GM18951 (cell line): ENCODE measurements at regions not wholly inside any gene's neighbourhood (a gene's known extent, or its start where the extent isn't known, plus 50 kb on each side); places are given as distances from the start of the nearest gene placed in this dataset.

Experiments used
- POLR2A ChIP-seq: IDR thresholded peaks from 4 replicates; pipeline ENCODE4 v1.6.1; 2011; ENCODE audit warnings: mild to moderate bottlenecking; ENCODE audit not compliant: insufficient read length, insufficient read depth; ENCODE audit errors: extremely low read depth
- in situ Hi-C: fragments of 300-500 bp; cut with MboI; formaldehyde crosslinking; loops from one replicate; pipeline ENCODE4 v1.12.0; 2022; ENCODE audit warnings: low sequenced_read_pairs, mixed read lengths, inconsistent platforms; ENCODE audit not compliant: unreplicated experiment

DNA sequence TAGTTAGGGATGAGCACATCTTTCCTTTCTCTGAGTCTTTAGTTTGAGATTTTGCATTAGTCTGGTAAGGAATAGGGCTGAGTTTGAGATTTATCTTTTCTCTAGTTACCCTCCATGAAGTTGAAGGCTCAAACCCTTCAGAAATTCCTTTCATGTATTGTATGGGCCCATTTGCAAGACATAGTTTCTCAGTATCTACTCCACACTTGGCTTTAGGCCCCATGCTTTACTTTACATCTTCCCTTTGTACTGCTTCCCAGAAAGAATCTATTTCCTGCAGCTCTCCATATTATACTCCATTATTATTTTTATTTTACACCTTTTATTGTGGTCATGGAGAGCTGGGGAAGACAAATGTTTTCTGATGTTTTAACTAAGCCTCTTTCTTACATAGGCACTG, 1038.2 kb downstream of the TECRL start:
- no peak for TF ChIP-seq POLR2A
- in situ Hi-C loops, result no loop called here

DNA sequence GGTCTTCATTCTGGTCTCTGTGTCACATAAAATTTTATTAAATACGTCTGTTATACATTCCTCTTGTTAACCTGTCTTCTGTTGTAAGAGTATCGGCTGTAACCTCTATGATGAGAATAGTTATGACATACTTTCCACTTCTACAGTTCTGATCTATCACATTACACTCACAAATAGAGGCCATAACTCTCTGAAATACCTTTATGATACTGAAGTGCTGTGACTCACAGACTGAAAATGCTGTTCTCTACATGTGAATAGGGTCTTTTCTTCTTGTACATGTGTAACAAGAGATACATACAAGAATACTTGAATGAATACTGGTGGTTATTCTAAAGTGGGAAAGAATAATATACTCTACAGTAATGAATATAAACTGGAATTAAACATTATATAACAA, 1047.6 kb downstream of the TECRL start:
- in situ Hi-C loops, result no loop called here
- no peak for TF ChIP-seq POLR2A

DNA sequence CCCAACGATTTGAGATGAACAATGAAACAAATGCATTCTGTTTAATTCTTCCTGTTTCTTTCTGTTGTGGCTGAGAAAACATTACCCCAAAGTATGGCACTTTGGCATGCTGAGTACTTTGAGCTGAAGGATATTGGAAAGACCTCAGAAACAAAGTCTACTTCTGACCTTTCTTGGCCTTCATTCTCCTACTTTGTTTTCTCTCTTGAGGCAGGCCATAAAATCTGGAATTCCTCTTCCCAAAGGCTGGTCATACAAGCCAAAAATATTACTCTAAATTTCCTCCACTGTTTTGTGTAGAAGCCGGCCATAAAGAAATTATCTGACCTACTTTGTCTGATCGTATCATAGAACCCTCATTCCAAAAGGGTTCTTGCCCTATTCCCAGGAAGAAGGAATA, 1048.2 kb downstream of the TECRL start:
- in situ Hi-C loops, result no loop called here
- no peak for TF ChIP-seq POLR2A

DNA sequence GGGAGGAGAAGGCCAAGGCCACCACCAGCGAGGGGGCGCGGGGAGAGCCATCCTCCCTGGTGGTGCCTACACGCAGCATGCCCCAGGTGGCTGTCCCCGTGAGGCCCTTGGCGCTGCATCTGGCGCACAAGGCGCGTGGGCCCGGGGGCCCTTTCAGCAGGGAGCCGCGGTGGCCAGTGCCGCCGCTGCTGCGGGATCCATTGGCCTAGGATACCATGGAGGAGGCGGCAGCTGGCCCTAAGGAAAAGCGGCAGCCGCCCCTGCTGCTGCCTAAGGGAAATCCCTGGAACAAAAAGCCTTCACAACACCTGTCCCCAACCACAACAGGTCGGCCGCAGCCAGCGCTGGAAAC, 1059.6 kb downstream of the TECRL start:
- no peak for TF ChIP-seq POLR2A
- in situ Hi-C loops, result no loop called here

DNA sequence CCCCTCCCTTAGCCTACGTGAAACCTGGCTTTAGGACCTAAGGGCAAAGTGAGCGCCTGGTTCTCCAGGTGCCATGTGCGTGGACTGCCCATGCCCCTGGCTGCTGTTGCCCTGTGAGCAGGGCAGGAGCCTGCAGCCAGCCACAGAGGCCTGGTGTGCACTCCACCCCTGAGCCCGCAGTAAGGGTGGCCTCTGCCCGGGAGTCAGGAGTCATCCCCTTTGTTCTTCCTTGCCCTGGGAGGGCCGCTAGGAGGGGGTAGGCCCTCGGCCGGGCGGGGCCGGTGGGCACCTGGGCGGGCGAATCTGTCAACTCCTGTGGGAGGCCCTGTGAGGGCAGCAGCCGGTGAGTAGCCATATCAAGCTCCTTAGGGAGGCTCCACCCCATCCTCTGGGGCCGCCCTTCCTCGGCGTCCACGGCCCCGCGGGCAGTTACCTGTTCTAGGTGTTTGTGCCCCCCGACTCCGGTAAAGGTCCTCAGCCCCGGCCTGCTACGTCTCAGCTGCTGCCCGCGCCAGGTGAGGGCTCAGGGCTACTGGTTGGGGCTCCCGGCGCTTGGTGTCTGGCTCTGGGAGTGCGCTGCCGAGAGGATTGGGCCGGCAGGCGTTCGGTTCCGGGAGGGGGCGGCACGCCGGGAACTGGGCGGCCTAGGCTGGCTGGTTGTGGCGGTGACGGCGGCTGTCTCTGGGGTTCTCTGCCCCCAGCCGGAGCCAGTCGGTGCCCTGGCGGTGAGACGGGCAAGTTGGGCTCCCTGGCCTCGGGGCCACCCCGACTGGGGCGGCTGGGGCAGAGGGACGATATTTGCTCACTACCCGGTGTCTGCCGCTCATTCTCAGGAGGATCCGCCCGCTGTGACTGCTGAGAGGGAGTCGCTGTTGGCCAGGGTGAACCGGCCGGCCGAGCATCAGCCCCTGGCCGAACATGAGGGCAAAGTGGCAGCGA, 1060.2 kb downstream of the TECRL start:
- TF ChIP-seq POLR2A, result no peak
- in situ Hi-C loops, result no loop called here

DNA sequence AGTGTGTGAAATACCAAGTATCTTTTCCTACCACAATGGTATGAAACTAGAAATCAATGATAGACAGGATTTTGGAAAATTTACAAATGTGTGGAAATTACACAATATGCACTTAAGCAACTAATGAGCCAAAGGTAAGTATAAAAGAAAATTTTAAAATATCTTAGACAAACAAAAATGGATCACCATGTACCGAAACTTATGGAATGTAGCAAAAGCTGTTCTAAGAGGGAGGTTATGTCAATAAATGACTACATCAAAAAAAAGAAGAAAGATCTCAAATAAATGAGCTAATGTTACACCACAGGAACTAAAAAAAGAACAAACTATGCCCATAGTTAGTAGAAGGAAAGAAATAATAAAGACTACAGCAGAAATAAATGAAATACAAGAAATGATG, 1084.1 kb downstream of the TECRL start:
- in situ Hi-C loops, result no loop called here
- no peak for TF ChIP-seq POLR2A

DNA sequence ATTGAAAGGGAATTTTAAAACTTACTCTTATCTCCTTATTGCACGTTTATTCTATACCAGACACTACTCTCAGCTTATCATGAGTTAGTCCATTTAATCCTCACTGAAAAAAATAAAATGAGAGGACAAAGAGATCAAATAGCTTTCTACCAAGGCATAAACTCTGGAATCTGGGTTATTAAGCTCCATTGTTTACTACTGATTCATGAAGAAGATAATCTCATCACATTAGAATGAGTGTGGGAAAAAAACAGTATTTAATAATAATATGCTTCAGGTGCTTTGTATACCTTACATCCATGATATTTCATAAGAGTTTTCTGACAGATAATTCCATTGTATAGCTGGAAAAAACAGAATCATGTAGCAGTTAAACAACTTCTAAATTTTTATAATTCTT, 1092.6 kb downstream of the TECRL start:
- in situ Hi-C loops, result no loop called here
- no peak for TF ChIP-seq POLR2A

DNA sequence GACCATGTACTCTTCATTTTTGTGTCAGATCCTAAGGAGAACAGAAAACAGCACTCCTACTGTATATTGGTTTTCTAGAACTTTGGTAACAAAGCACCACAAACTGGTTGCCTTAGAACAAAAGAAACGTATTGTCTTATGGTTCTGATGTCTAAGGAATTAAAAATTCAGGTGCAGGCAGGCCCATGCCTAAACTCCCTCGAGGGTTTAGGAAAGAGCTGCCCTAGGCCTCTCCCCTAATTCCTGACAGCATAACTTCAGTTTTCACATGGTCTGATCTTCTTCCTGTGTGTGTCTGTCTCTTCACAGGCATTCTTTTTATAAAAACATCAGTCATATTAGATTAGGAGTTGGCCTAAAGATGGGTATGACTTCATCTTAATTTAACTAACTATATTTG, 1093.6 kb downstream of the TECRL start:
- in situ Hi-C loops, result no loop called here

DNA sequence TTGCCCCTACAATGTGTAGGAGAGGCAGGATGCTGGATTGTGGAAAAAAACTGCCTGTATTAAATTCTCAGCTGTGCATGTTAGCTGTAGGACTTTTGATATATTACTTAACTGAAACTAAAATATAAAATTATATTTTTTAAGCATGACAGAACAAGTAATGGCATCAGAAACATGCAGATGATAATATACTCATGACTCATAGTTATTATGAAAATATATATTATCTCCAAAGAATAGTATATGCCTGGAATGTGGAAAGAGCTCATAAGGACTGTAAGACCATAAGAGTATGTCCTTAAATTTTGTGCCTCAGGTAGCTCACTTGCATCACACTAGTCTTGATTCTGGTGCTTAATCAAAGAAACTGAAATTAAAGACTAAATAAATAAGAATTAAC, 1100.6 kb downstream of the TECRL start:
- no peak for TF ChIP-seq POLR2A
- in situ Hi-C loops, result no loop called here

More for the DNA sequence above, 1093.6 kb downstream of the TECRL start:
- no peak for TF ChIP-seq POLR2A

DNA sequence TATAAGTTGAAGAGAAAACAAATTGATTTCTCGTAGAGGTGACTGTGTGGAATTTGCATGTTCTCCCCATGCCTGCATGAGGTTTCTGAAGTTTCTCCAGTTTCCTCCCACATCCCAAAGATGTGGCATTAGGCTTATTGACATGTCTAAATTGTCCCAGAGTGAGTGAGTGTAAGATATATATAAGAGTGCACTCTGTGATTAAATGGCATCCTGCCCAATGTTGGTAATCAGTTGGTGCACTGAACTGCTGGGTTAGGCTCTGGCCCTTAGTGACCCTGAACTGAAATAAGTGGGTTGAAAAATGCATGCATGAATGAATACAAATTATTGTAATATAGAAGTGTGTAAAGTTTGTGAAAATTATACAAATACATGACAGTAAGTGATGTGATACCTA, 1106.5 kb downstream of the TECRL start:
- in situ Hi-C loops, result no loop called here
- TF ChIP-seq POLR2A, result no peak

DNA sequence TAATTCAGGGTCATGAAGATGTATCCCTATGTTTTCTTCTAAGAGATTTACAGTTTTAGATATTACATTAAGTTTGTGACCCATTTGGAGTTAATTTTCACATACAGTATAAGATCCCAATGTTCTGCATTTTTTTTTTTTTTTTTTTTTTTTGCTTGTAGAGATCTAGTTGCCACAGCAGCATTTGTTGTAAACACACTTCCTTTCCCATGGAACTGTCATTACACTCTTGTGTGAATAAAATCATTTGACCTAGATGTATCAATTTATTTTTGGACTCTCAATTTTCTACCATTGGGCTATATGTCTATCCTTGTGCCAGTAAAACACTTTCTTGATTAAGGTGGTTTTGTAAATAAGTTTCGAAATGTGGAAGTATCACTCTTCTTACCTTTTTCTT, 1107.2 kb downstream of the TECRL start:
- TF ChIP-seq POLR2A, result no peak
- in situ Hi-C loops, result no loop called here

DNA sequence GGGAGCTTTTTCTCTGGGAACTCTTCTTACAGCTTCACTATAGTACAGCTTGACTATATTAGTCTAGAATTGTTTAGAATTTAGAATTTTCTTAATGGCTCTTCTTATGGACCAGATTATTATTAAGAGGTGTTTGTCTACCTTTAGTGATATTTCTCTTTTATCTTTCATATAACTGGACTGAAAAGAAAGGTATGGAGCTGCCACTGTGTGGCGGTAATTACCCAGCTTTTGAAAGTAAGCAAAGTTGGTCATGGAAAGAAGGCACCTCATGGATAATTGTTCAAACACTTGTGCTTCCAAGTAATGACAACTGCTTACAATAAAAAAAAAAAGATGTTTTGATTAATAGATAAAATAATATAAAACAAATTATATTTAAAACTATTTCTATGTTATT, 1112.5 kb downstream of the TECRL start:
- TF ChIP-seq POLR2A, result no peak
- in situ Hi-C loops, result no loop called here

DNA sequence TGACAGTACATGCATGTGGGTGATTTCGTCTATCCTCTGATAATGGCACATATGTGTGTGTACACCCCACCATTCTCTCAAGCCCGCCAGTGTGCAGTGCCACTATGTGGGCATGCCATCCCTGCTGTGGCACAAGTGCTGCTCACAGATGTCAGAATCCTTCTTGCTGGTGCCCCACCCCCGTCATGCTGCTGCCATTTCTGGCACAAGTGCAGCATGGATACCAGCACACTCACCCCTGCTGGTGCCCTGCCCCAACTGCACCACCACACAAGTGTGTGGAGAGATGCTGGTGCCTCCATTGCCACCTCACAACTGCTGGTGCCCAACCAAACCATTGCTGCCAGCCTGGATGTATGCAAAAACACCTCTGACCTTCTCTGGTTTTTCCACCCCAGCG, 1133.8 kb downstream of the TECRL start:
- no peak for TF ChIP-seq POLR2A
- in situ Hi-C loops, result no loop called here

DNA sequence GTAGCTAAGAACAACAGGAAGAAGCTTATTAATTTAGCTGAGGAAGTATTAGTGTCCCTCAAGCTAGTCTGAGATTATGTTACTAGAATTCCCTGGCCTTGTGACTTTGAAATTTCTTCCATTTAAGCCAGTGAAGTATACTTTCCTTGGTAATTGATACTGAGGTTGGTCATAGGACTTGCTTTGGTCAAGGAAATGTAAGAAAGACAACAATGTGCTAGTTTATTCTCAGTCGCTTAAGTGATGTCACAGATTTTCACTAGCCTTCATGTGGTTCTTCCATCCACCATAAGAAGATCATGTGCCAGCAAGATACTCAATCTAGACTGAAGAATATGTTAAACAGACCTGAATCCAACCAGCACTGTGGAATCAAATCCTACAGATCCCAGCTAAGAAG, 1140.1 kb downstream of the TECRL start:
- in situ Hi-C loops, result no loop called here
- no peak for TF ChIP-seq POLR2A

DNA sequence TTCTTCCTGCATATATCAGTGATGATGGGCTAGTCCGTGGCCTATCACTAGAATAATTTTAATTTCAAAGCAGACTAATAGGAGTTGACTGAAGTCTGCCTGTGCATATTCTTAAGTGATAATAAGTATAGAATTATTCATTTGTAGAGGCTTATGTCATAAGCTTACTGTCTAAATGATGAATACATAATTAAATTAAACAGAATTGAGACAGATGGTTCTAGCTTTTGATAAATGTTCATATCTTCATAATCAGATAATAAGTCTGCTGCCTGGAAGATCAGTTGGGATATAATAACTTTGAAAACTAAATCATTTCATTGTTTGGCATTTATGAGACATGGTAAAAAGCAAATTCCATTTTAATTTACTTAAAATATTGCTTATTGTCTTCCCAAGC, 1175.6 kb downstream of the TECRL start:
- no peak for TF ChIP-seq POLR2A
- in situ Hi-C loops, result no loop called here

DNA sequence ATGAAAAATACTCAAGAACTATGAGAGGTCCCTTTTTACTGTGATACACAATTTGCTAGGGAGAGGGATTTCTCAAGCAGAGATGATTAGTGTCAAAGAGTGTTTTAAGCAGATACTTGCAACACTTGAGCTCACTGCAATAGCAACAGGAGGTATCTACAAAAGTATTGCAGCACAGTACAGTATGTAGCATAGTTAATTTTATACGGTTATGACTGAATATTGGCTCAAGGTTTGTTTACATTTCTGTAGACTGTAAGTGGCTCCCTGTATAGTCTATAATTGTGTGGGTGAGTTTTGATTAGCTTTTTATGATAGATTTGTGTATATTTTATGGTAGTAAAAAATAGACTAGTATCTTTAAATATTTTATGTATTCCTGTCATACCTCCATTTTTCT, 1177.2 kb downstream of the TECRL start:
- TF ChIP-seq POLR2A, result no peak
- in situ Hi-C loops, result no loop called here
